IMR-90 (cell line): ENCODE measurements at regions not wholly inside any gene's neighbourhood (a gene's known extent, or its start where the extent isn't known, plus 50 kb on each side); places are given as distances from the start of the nearest gene placed in this dataset.
A peak's percentile ranks its signal among the peaks of the same experiment; 100 is the strongest.

Experiments used
- ATAC-seq: fragments of 200-7000 bp; cut with Tn5 transposase; 2 replicates; pipeline ENCODE4 v1.9.1; 2020; ENCODE audit warnings: low read depth, mild to moderate bottlenecking, moderate library complexity
- BruUV-seq: library from RNA; stranded (reverse); fragments of 400-500 nt; replicated peaks from 2 replicates; lab custom pipeline; 2021; lab: Mats Ljungman, UMichigan
- CTCF ChIA-PET: fragments of 300-600 bp; formaldehyde crosslinking; extraction: SDS; loops from one replicate; lab custom pipeline; 2021; ENCODE audit warnings: antibody characterized with exemption; lab: Yijun Ruan, JAX
- POLR2A ChIA-PET: fragments of 300-600 bp; sonication (Branson Sonifier 250); formaldehyde crosslinking; loops from one replicate; lab custom pipeline; 2022; ENCODE audit warnings: antibody characterized with exemption; ENCODE audit not compliant: unreplicated experiment; lab: Charles Lee
- DNase-seq: peaks from one replicate; pipeline ENCODE4 v3.0.0; 2013
- H2AFZ ChIP-seq: replicated peaks from 2 replicates; pipeline ENCODE3; 2013; ENCODE audit warnings: low read length, mild to moderate bottlenecking; ENCODE audit not compliant: poor library complexity
- H2AK5ac ChIP-seq: 2 replicates; pipeline ENCODE4 v1.6.1; 2013; ENCODE audit warnings: low read depth, low read length, inconsistent platforms
- H2AK9ac ChIP-seq: replicated peaks from 2 replicates; pipeline ENCODE3; 2013; ENCODE audit warnings: mild to moderate bottlenecking, low read depth, low read length, moderate library complexity; ENCODE audit not compliant: poor library complexity
- H2BK120ac ChIP-seq: 2 replicates; pipeline ENCODE4 v1.6.1; 2013; ENCODE audit warnings: low read depth, low read length, inconsistent platforms
- H2BK15ac ChIP-seq: 3 replicates; pipeline ENCODE4 v1.6.1; 2013; ENCODE audit warnings: low read depth, low read length, inconsistent platforms
- H2BK20ac ChIP-seq: 2 replicates; pipeline ENCODE4 v1.6.1; 2013; ENCODE audit warnings: low read depth, mild to moderate bottlenecking, inconsistent platforms, low read length, moderate library complexity
- H2BK5ac ChIP-seq: 2 replicates; pipeline ENCODE4 v1.6.1; 2013; ENCODE audit warnings: mild to moderate bottlenecking, low read depth, low read length, inconsistent platforms; ENCODE audit not compliant: poor library complexity, severe bottlenecking
- H3K14ac ChIP-seq: replicated peaks from 2 replicates; pipeline ENCODE4 v1.6.1; 2013; ENCODE audit warnings: low read depth, low read length, inconsistent platforms
- H3K18ac ChIP-seq: 2 replicates; pipeline ENCODE4 v1.6.1; 2013; ENCODE audit warnings: low read depth, low read length, control low read depth
- H3K23ac ChIP-seq: 2 replicates; pipeline ENCODE4 v1.6.1; 2013; ENCODE audit warnings: low read depth, low read length, inconsistent platforms
- H3K27ac ChIP-seq: 2 replicates; pipeline ENCODE4 v1.5.1; 2013; ENCODE audit warnings: mild to moderate bottlenecking, control low read depth, low read length; ENCODE audit not compliant: insufficient read depth
- H3K27me3 ChIP-seq: 2 replicates; pipeline ENCODE4 v1.6.1; 2013; ENCODE audit warnings: low read length; ENCODE audit not compliant: control insufficient read depth, insufficient read depth
- H3K36me3 ChIP-seq: 2 replicates; pipeline ENCODE4 v1.6.1; 2013; ENCODE audit warnings: low read length, mixed read lengths; ENCODE audit not compliant: control insufficient read depth, insufficient read depth
- H3K4ac ChIP-seq: 2 replicates; pipeline ENCODE4 v1.6.1; 2013; ENCODE audit warnings: low read depth, low read length, inconsistent platforms
- H3K4me1 ChIP-seq: 2 replicates; pipeline ENCODE4 v1.6.1; 2013; ENCODE audit warnings: low read length, mixed read lengths; ENCODE audit not compliant: control insufficient read depth, insufficient read depth
- H3K4me2 ChIP-seq: 2 replicates; pipeline ENCODE4 v1.6.1; 2013; ENCODE audit warnings: low read depth, mild to moderate bottlenecking, control low read depth, low read length, moderate library complexity
- H3K4me3 ChIP-seq: 2 replicates; pipeline ENCODE4 v1.5.1; 2013; ENCODE audit warnings: low read depth, mild to moderate bottlenecking, control low read depth, low read length, moderate library complexity; ENCODE audit not compliant: insufficient read depth
- H3K56ac ChIP-seq: 2 replicates; pipeline ENCODE4 v1.6.1; 2013; ENCODE audit warnings: low read length, inconsistent platforms; ENCODE audit not compliant: insufficient read depth; ENCODE audit errors: extremely low read depth
- H3K79me1 ChIP-seq, 2 experiments: 2 replicates each; pipeline ENCODE4 v1.6.1; 2013; ENCODE audit warnings: low read length in 2 of 2, inconsistent platforms in 1 of 2, low read depth in 1 of 2
- H3K9ac ChIP-seq: 2 replicates; pipeline ENCODE4 v1.6.1; 2013; ENCODE audit warnings: low read depth, low read length, control low read depth
- H3K9me1 ChIP-seq: 2 replicates; pipeline ENCODE4 v1.6.1; 2013; ENCODE audit warnings: low read length, inconsistent platforms; ENCODE audit not compliant: insufficient read depth
- H3K9me3 ChIP-seq: 2 replicates; pipeline ENCODE4 v1.6.1; 2013; ENCODE audit warnings: low read length; ENCODE audit not compliant: control insufficient read depth, insufficient read depth
- H4K20me1 ChIP-seq: 2 replicates; pipeline ENCODE4 v1.6.1; 2013; ENCODE audit warnings: low read length, inconsistent platforms; ENCODE audit not compliant: insufficient read depth
- H4K5ac ChIP-seq: 2 replicates; pipeline ENCODE4 v1.6.1; 2013; ENCODE audit warnings: mild to moderate bottlenecking, low read depth, low read length, control low read depth
- H4K8ac ChIP-seq, 2 experiments: 2 replicates each; pipeline ENCODE4 v1.6.1; 2013; ENCODE audit warnings: low read depth in 2 of 2, low read length in 2 of 2, control low read depth in 1 of 2, inconsistent platforms in 1 of 2
- H4K91ac ChIP-seq: 2 replicates; pipeline ENCODE4 v1.6.1; 2013; ENCODE audit warnings: low read depth, low read length, inconsistent platforms; ENCODE audit not compliant: insufficient read depth
- CHD1 ChIP-seq: IDR thresholded peaks from 2 replicates; pipeline ENCODE4 v1.6.1; 2012; ENCODE audit warnings: low read depth, low read length, improper control_type of control experiment
- ELK1 ChIP-seq: fragments of 150-350 bp; IDR thresholded peaks from 2 replicates; pipeline ENCODE4 v1.6.1; 2016; ENCODE audit warnings: low read depth, mild to moderate bottlenecking, low read length, moderate library complexity, borderline replicate concordance
- MAFK ChIP-seq: IDR thresholded peaks from 2 replicates; pipeline ENCODE4 v1.6.1; 2012; ENCODE audit warnings: low read depth, low read length, improper control_type of control experiment
- NFE2L2 ChIP-seq: fragments of 150-350 bp; IDR thresholded peaks from 2 replicates; pipeline ENCODE4 v1.6.1; 2016; ENCODE audit warnings: low read depth, mild to moderate bottlenecking, low read length
- WGBS, 2 experiments: methylation state at CpG; one replicate each; pipeline versions ENCODE4 v1.1.5 to v1.1.7; 2013; ENCODE audit warnings: missing lambda C conversion rate in 2 of 2; ENCODE audit not compliant: insufficient read length in 1 of 2; ENCODE audit errors: extremely low coverage in 2 of 2; 5-methylcytosine and 5-hydroxymethylcytosine counted together
- dilution Hi-C: fragments of 300-500 bp; cut with HindIII; formaldehyde crosslinking; loops from one replicate; pipeline ENCODE4 v1.14.3; 2018; ENCODE audit warnings: low sequenced_read_pairs; ENCODE audit not compliant: unreplicated experiment
- in situ Hi-C: fragments of 300-500 bp; cut with MboI; formaldehyde crosslinking; loops from 3 replicates; pipeline ENCODE4 v1.14.3; 2019; ENCODE audit warnings: low sequenced_read_pairs, inconsistent platforms, mixed read lengths
- intact Hi-C: fragments of 100-400 bp; cut with micrococcal nuclease; formaldehyde crosslinking; loops from 2 replicates; pipeline ENCODE4 v1.10.0; 2022

DNA sequence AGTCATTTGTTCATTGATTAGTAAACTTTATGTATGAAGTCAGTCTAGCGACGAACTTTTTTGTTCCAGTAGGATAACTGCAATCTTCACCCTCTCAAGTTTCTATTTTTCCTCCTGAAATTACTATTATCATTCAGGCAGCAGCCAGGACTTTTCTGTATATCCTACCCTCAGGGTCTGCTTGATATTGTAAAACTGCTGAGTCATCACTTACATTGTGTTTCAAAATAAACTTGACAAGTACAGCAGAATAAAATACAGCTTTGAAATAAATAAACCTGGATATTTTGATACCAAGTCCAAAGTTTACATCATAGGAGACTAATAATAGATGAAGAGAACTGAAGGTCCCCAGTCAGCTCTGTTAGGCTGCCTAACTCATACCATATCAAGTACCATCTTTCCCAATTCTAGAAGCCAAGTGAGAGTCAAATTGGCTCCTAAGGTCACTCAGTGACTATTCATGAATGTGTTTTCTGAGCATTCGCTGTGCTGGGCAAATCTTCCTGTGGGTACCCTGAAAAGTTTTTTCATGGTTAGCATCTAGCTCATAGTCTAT is 234.6 kb downstream of the PARP8 start:
- WGBS, 2 experiments: no CpG with 5 or more reads among the region's 3 CpGs
- no peak overlapping the region for H3K56ac ChIP-seq
- H3K27ac ChIP-seq: no peak overlapping the region
- H3K4me1 ChIP-seq: no peaks in the 10 kb centered on the region
- ChIA-PET POLR2A (no interaction called here), CTCF (no interaction called here)
- H3K18ac ChIP-seq: no peak overlapping the region
- no peak overlapping the region for H2BK120ac ChIP-seq
- no peak overlapping the region for H2AFZ ChIP-seq
- BruUV-seq: no TSS peak
- in situ Hi-C loops (no loop called here), intact Hi-C loops (no loop called here), dilution Hi-C loops (no loop called here)
- H3K9me1 ChIP-seq: no peaks in the 10 kb centered on the region
- H2AK9ac ChIP-seq: no peak overlapping the region
- H3K23ac ChIP-seq: no peak overlapping the region
- H3K14ac ChIP-seq: no peak overlapping the region
- TF ChIP-seq ELK1 (no peak), MAFK (peak; percentile 100), CHD1 (no peak), NFE2L2 (peak; percentile 84)
- DNase-seq (no peak), ATAC-seq (no peak)
- no peak overlapping the region for H2BK5ac ChIP-seq
- no peak overlapping the region for H3K4me3 ChIP-seq
- H3K79me1 ChIP-seq: no peaks in the 10 kb centered on the region
- no peaks in the 10 kb centered on the region for H3K36me3 ChIP-seq
- no peak overlapping the region for H2BK20ac ChIP-seq
- H3K4ac ChIP-seq: no peak overlapping the region
- no peaks in the 10 kb centered on the region for H3K9me3 ChIP-seq
- no peak overlapping the region for H4K5ac ChIP-seq
- no peak overlapping the region for H2AK5ac ChIP-seq
- H3K4me2 ChIP-seq: no peak overlapping the region
- no peak overlapping the region for H4K8ac ChIP-seq
- H3K9ac ChIP-seq: no peak overlapping the region
- H2BK15ac ChIP-seq: no peak overlapping the region
- no peaks in the 10 kb centered on the region for H4K20me1 ChIP-seq
- H4K91ac ChIP-seq: no peak overlapping the region
- no peaks in the 10 kb centered on the region for H3K27me3 ChIP-seq
